Lung (tissue), 11 donors: ENCODE measurements at regions not wholly inside any gene's neighbourhood (a gene's known extent, or its start where the extent isn't known, plus 50 kb on each side); places are given as distances from the start of the nearest gene placed in this dataset.

Experiments used
- ATAC-seq: fragments of 200-7000 bp; cut with Tn5 transposase; one replicate; pipeline ENCODE4 v1.9.1; 2020; ENCODE audit warnings: moderate number of reproducible peaks; ENCODE audit not compliant: insufficient read depth, low FRiP score
- DNase-seq, 3 donors: peaks; one replicate each; pipeline ENCODE4 v3.0.0-alpha.2; 2013 to 2017
- H3K27ac ChIP-seq, 2 donors: one replicate each; pipeline ENCODE4 v1.5.1; 2013; ENCODE audit warnings: mild to moderate bottlenecking in 2 of 2, moderate library complexity in 2 of 2, control low read depth in 1 of 2, inconsistent platforms in 1 of 2, low read depth in 1 of 2, low read length in 1 of 2
- H3K27me3 ChIP-seq, 3 donors: one replicate each; pipeline ENCODE4 v1.5.1; 2013; ENCODE audit warnings: low read length in 2 of 3; ENCODE audit not compliant: control insufficient read depth in 3 of 3, insufficient read depth in 3 of 3
- H3K36me3 ChIP-seq, 4 donors: one replicate each; pipeline ENCODE4 v1.5.1; 2013; ENCODE audit warnings: low read length in 4 of 4, mild to moderate bottlenecking in 1 of 4, moderate library complexity in 1 of 4; ENCODE audit not compliant: control insufficient read depth in 4 of 4, insufficient read depth in 4 of 4
- H3K4me1 ChIP-seq, 5 donors: one replicate each; pipeline ENCODE4 v1.5.1; 2013; ENCODE audit warnings: low read length in 5 of 5, mild to moderate bottlenecking in 2 of 5, moderate library complexity in 1 of 5; ENCODE audit not compliant: control insufficient read depth in 5 of 5, insufficient read depth in 5 of 5
- H3K4me3 ChIP-seq: one replicate; pipeline ENCODE4 v1.5.1; 2013; ENCODE audit warnings: mild to moderate bottlenecking, control low read depth, moderate library complexity
- H3K9ac ChIP-seq, 2 donors: one replicate each; pipeline ENCODE4 v1.5.1; 2013; ENCODE audit warnings: low read length in 2 of 2, control low read depth in 1 of 2; ENCODE audit not compliant: insufficient read depth in 1 of 2
- H3K9me3 ChIP-seq, 4 donors: one replicate each; pipeline ENCODE4 v1.5.1; 2013; ENCODE audit warnings: low read length in 3 of 4, mild to moderate bottlenecking in 1 of 4, moderate library complexity in 1 of 4; ENCODE audit not compliant: control insufficient read depth in 4 of 4, insufficient read depth in 3 of 4
- CTCF ChIP-seq: IDR thresholded peaks from 2 replicates; pipeline ENCODE4 v1.5.1; 2012; ENCODE audit warnings: mild to moderate bottlenecking; ENCODE audit errors: control extremely low read depth, extremely low read depth
- WGBS, 2 donors: extraction: QIAGEN DNeasy Blood & Tissue Kit; methylation state at CpG; one replicate each; pipeline ENCODE4 v1.1.7; 2013; 5-methylcytosine and 5-hydroxymethylcytosine counted together
- donor health status: control.
- donor health status: control.
- donor health status: Bipolar disorder and iron deficiency.
- donor health status: healthy.
- donor health status: DM: yes; HTN: yes; CAD: no.

GRCh38 chr13:62631124-62631523 lies 1215.5 kb upstream of the PCDH20 start:
- H3K9me3 ChIP-seq = peaks cover 0 to 8% (median 0%) of the 10 kb centered on the region in 4 donors
- TF ChIP-seq CTCF = no peak
- no peaks in the 10 kb centered on the region for H3K27me3 ChIP-seq
- ATAC-seq (no peak), DNase-seq (no peak)
- no peaks in the 10 kb centered on the region for H3K36me3 ChIP-seq
- H3K27ac ChIP-seq = no peak overlapping the region
- H3K9ac ChIP-seq = no peak overlapping the region
- H3K4me3 ChIP-seq = no peak overlapping the region
- H3K4me1 ChIP-seq = no peaks in the 10 kb centered on the region

- WGBS, 2 donors = 56 to 73% methylated on average over 3 of the region's 3 CpGs
- Histone ChIP-seq H3K9me3 (peaks cover 0 to 12% (median 0%) of the 10 kb centered on the region in 4 donors), H3K36me3 (no peaks in the 10 kb centered on the region), H3K27me3 (no peaks in the 10 kb centered on the region), H3K4me1 (no peaks in the 10 kb centered on the region), H3K9ac (no peak overlapping the region), H3K27ac (no peak overlapping the region), H3K4me3 (no peak overlapping the region)
- DNase-seq = peak in 1 of 3 donors; percentile 24
- no peak for TF ChIP-seq CTCF
- ATAC-seq = no peak
These were observed 1214.0 kb upstream of the PCDH20 start for GRCh38 chr13:62629618-62630017.

- no peaks in the 10 kb centered on the region for H3K4me1 ChIP-seq
- DNase-seq (no peak), ATAC-seq (no peak)
- WGBS, 2 donors = 84 to 89% methylated on average over 15 of the region's 15 CpGs
- H3K9ac ChIP-seq = no peak overlapping the region
- H3K36me3 ChIP-seq = no peaks in the 10 kb centered on the region
- H3K27ac ChIP-seq = no peak overlapping the region
- no peak overlapping the region for H3K4me3 ChIP-seq
- no peaks in the 10 kb centered on the region for H3K27me3 ChIP-seq
- H3K9me3 ChIP-seq = peaks cover 0 to 12% (median 0%) of the 10 kb centered on the region in 4 donors
- TF ChIP-seq CTCF = no peak
These were observed 1211.6 kb upstream of the PCDH20 start for GRCh38 chr13:62627226-62627625.

GRCh38 chr13:62626771-62627170 lies 1211.1 kb upstream of the PCDH20 start:
- no peaks in the 10 kb centered on the region for H3K27me3 ChIP-seq
- WGBS, 2 donors = 48 to 57% methylated on average over 5 of the region's 5 CpGs
- H3K4me1 ChIP-seq = no peaks in the 10 kb centered on the region
- no peak overlapping the region for H3K4me3 ChIP-seq
- H3K36me3 ChIP-seq = no peaks in the 10 kb centered on the region
- ATAC-seq (no peak), DNase-seq (no peak)
- no peak for TF ChIP-seq CTCF
- H3K9ac ChIP-seq = no peak overlapping the region
- H3K27ac ChIP-seq = no peak overlapping the region
- H3K9me3 ChIP-seq = peaks cover 0 to 12% (median 0%) of the 10 kb centered on the region in 4 donors
